ENCODE measurements at regions not wholly inside any gene's neighbourhood (a gene's known extent, or its start where the extent isn't known, plus 50 kb on each side); places are given as distances from the start of the nearest gene placed in this dataset.
"Not testable (repeated sequence)": the region's sequence is repeated elsewhere in the genome, so short reads cannot be mapped to it uniquely, and the experiment has no call there.

GRCh38 chr22:34380532-34380931 is 460.3 kb upstream of the LARGE1 start:
- no peak for ATAC-seq
- intact Hi-C loops (cut with DNase I) = no loop called here
- no peak for DNase-seq (ENCODE audit: missing footprints)

- DNase-seq (ENCODE audit: missing footprints) (no peak), ATAC-seq (no peak)
- intact Hi-C loops (cut with DNase I) = no loop called here
Observed at GRCh38 chr22:34390400-34390799, 470.1 kb upstream of the LARGE1 start.

GRCh38 chr22:34395370-34395769 is 475.1 kb upstream of the LARGE1 start:
- intact Hi-C loops (cut with DNase I) = no loop called here
- ATAC-seq = no peak
- DNase-seq (ENCODE audit: missing footprints) = no peak

- DNase-seq (ENCODE audit: missing footprints) (no peak), ATAC-seq (no peak)
- intact Hi-C loops (cut with DNase I) = no loop called here
Observed at GRCh38 chr22:34403667-34404066, 483.4 kb upstream of the LARGE1 start.

- DNase-seq (ENCODE audit: missing footprints) (no peak), ATAC-seq (no peak)
- intact Hi-C loops (cut with DNase I) = no loop called here
Observed at GRCh38 chr22:34410111-34410510, 489.8 kb upstream of the LARGE1 start.

GRCh38 chr22:34414467-34415440 is 494.5 kb upstream of the LARGE1 start:
- intact Hi-C loops (cut with DNase I) = no loop called here
- ATAC-seq (no peak), DNase-seq (ENCODE audit: missing footprints) (no peak)

GRCh38 chr22:34416022-34416860 is 496.0 kb upstream of the LARGE1 start:
- DNase-seq (ENCODE audit: missing footprints) = no peak
- intact Hi-C loops (cut with DNase I) = no loop called here

GRCh38 chr22:34422948-34423347 is 502.7 kb upstream of the LARGE1 start:
- DNase-seq (ENCODE audit: missing footprints); intact Hi-C loops (cut with DNase I); ATAC-seq: not testable (repeated sequence)

More at GRCh38 chr22:34416022-34416860, 496.0 kb upstream of the LARGE1 start:
- no peak for ATAC-seq

- intact Hi-C loops (cut with DNase I) = no loop called here
- DNase-seq (ENCODE audit: missing footprints) (no peak), ATAC-seq (no peak)
Observed at GRCh38 chr22:34427436-34427835, 507.2 kb upstream of the LARGE1 start.

- DNase-seq (ENCODE audit: missing footprints) = no peak
- no peak for ATAC-seq
- intact Hi-C loops (cut with DNase I) = no loop called here
Observed at GRCh38 chr22:34427841-34428240, 507.6 kb upstream of the LARGE1 start.

GRCh38 chr22:34429314-34429713 is 509.0 kb upstream of the LARGE1 start:
- no peak for ATAC-seq
- intact Hi-C loops (cut with DNase I) = no loop called here
- DNase-seq (ENCODE audit: missing footprints) = no peak

GRCh38 chr22:34430386-34430785 is 510.1 kb upstream of the LARGE1 start:
- intact Hi-C loops (cut with DNase I) = no loop called here
- ATAC-seq (no peak), DNase-seq (ENCODE audit: missing footprints) (no peak)

GRCh38 chr22:34434371-34434770 is 514.1 kb upstream of the LARGE1 start:
- intact Hi-C loops (cut with DNase I) = no loop called here
- ATAC-seq = no peak
- DNase-seq (ENCODE audit: missing footprints) = no peak

GRCh38 chr22:34437140-34437539 is 516.9 kb upstream of the LARGE1 start:
- intact Hi-C loops (cut with DNase I) = no loop called here
- no peak for ATAC-seq
- DNase-seq (ENCODE audit: missing footprints) = no peak

GRCh38 chr22:34454598-34454997 is 534.3 kb upstream of the LARGE1 start:
- ATAC-seq (no peak), DNase-seq (ENCODE audit: missing footprints) (no peak)
- intact Hi-C loops (cut with DNase I) = no loop called here

GRCh38 chr22:34462795-34463194 is 542.5 kb upstream of the LARGE1 start:
- DNase-seq (ENCODE audit: missing footprints) = no peak
- intact Hi-C loops (cut with DNase I) = no loop called here
- ATAC-seq = no peak

GRCh38 chr22:34475886-34476285 is 555.6 kb upstream of the LARGE1 start:
- intact Hi-C loops (cut with DNase I) = no loop called here
- no peak for DNase-seq (ENCODE audit: missing footprints)
- no peak for ATAC-seq

GRCh38 chr22:34476762-34477161 is 556.5 kb upstream of the LARGE1 start:
- DNase-seq (ENCODE audit: missing footprints) (no peak), ATAC-seq (no peak)
- intact Hi-C loops (cut with DNase I) = no loop called here

GRCh38 chr22:34481090-34481489 is 560.8 kb upstream of the LARGE1 start:
- DNase-seq (ENCODE audit: missing footprints) (no peak), ATAC-seq (no peak)
- intact Hi-C loops (cut with DNase I) = no loop called here

GRCh38 chr22:34486381-34486780 is 566.1 kb upstream of the LARGE1 start:
- intact Hi-C loops (cut with DNase I) = no loop called here
- no peak for DNase-seq (ENCODE audit: missing footprints)
- ATAC-seq = no peak
